Upper lobe of left lung (tissue), 6 donors: ENCODE measurements at regions not wholly inside any gene's neighbourhood (a gene's known extent, or its start where the extent isn't known, plus 50 kb on each side); places are given as distances from the start of the nearest gene placed in this dataset.

Experiments used
- ATAC-seq, 2 donors: fragments of 200-7000 bp; cut with Tn5 transposase; one replicate each; pipeline ENCODE4 v1.9.1; 2022; ENCODE audit warnings: mild to moderate bottlenecking in 2 of 2, moderate library complexity in 2 of 2; ENCODE audit not compliant: low FRiP score in 2 of 2
- DNase-seq, 2 donors: peaks; one replicate each; pipeline ENCODE4 v3.0.0-alpha.2; 2019 to 2020
- H3K27ac ChIP-seq, 4 donors: fragments of 200-600 bp; sonication (generic); one replicate each; pipeline ENCODE4 v1.5.1; 2016 to 2019
- H3K27me3 ChIP-seq, 4 donors: fragments of 200-600 bp; sonication (generic); one replicate each; pipeline ENCODE4 v1.5.1; 2017 to 2019
- H3K36me3 ChIP-seq, 4 donors: fragments of 200-600 bp; sonication (generic); one replicate each; pipeline ENCODE4 v1.5.1; 2016 to 2019
- H3K4me1 ChIP-seq, 4 donors: fragments of 200-600 bp; sonication (generic); one replicate each; pipeline ENCODE4 v1.5.1; 2018 to 2019
- H3K4me3 ChIP-seq, 4 donors: fragments of 200-600 bp; sonication (generic); one replicate each; pipeline ENCODE4 v1.5.1; 2017 to 2019; ENCODE audit warnings: mild to moderate bottlenecking in 2 of 4, moderate library complexity in 1 of 4
- H3K9me3 ChIP-seq, 4 donors: fragments of 200-600 bp; sonication (generic); one replicate each; pipeline ENCODE4 v1.5.1; 2018 to 2019
- CTCF ChIP-seq, 6 experiments: fragments of 450-650 bp in 4 of 6; fragments of 200-600 bp in 2 of 6; sonication (generic) in 2 of 6; IDR thresholded peaks; one replicate each; pipeline ENCODE4 v1.5.1; 2016 to 2019; ENCODE audit warnings: antibody characterized with exemption in 6 of 6
- EP300 ChIP-seq, 4 donors: sonication (generic); formaldehyde crosslinking; IDR thresholded peaks; one replicate each; pipeline ENCODE4 v1.5.1; 2017; ENCODE audit warnings: antibody characterized with exemption in 4 of 4, control low read depth in 2 of 4
- POLR2A ChIP-seq, 4 donors: fragments of 450-650 bp; IDR thresholded peaks; one replicate each; pipeline ENCODE4 v1.5.1; 2016 to 2017; ENCODE audit warnings: antibody characterized with exemption in 4 of 4, mild to moderate bottlenecking in 2 of 4
- POLR2AphosphoS5 ChIP-seq, 2 donors: sonication (generic); formaldehyde crosslinking; IDR thresholded peaks; one replicate each; pipeline ENCODE4 v1.5.1; 2017; ENCODE audit warnings: antibody characterized with exemption in 2 of 2
- WGBS, 2 donors: methylation state at CpG; one replicate each; pipeline ENCODE4 v1.1.5; 2017 to 2018; 5-methylcytosine and 5-hydroxymethylcytosine counted together
- donor health status: DM: no; HTN: no; CAD: no; lungs with moderate emphysema.
- donor health status: DM: no; HTN: yes; CAD: no; lungs with severe emphysema.

DNA sequence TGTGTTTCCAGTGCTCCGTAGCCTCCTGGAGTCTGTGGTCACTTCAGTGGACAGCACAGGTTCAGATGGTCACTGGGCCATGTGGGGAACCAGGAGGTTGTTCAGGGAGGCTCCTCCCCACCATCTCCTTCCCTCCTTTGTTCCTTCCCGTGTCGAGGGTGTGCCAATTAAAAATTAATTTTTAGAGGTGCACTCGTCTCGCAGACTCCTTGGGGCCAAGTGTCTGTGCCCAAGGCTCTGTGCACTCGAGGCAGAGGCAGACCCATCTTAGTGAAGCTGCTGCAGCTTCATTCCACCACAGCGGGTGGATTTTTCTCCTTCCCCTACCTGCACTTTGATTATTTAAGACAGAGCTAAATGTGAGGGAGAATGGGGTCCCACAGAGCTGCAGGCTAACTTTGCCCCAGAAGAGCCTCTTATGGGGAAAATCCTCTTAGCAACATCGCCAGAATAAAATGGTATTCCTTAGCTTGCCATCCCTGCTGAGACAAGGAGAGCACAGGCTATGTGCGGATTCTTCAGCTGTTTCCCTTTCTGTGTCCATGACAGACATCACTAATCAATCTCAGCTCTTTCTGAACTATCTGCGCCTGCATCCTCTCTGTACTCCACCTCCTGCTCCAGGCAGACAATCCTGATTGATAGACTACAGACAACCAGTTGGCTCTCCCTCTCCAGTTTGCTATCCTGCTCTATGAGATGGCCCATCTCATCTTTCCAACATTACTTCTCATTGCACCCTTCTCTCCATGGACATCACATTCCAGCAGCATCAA is 159.5 kb downstream of the VRK1 start:
- TF ChIP-seq POLR2A (IDR thresholded peaks at IDR 0.05) = no peak
- no peak for TF ChIP-seq CTCF (IDR thresholded peaks at IDR 0.05)
- TF ChIP-seq POLR2AphosphoS5 (IDR thresholded peaks at IDR 0.05) = no peak
- TF ChIP-seq EP300 (IDR thresholded peaks at IDR 0.05) = no peak
- H3K27ac ChIP-seq = no peak overlapping the region
- peaks cover 0 to 6% (median under 1%) of the 10 kb centered on the region in 4 donors for H3K9me3 ChIP-seq
- H3K27me3 ChIP-seq = no peaks in the 10 kb centered on the region
- ATAC-seq (no peak), DNase-seq (no peak)
- 78 to 85% methylated on average over 10 of the region's 10 CpGs for WGBS, 2 donors
- no peaks in the 10 kb centered on the region for H3K4me1 ChIP-seq
- H3K4me3 ChIP-seq = no peak overlapping the region
- H3K36me3 ChIP-seq = no peaks in the 10 kb centered on the region

- no peak overlapping the region for H3K4me3 ChIP-seq
- ATAC-seq (no peak), DNase-seq (peak in 1 of 2 donors; percentile 37)
- H3K27me3 ChIP-seq = no peaks in the 10 kb centered on the region
- no peak overlapping the region for H3K27ac ChIP-seq
- H3K36me3 ChIP-seq = no peaks in the 10 kb centered on the region
- peaks cover 0 to 5% (median 0%) of the 10 kb centered on the region in 4 donors for H3K4me1 ChIP-seq
- 87 to 95% methylated on average over 11 of the region's 11 CpGs for WGBS, 2 donors
- H3K9me3 ChIP-seq = peaks cover 0 to 6% (median 3%) of the 10 kb centered on the region in 4 donors
- TF ChIP-seq CTCF (IDR thresholded peaks at IDR 0.05) (no peak), EP300 (IDR thresholded peaks at IDR 0.05) (no peak), POLR2AphosphoS5 (IDR thresholded peaks at IDR 0.05) (no peak), POLR2A (IDR thresholded peaks at IDR 0.05) (no peak)
These were observed 160.9 kb downstream of the VRK1 start for GRCh38 chr14:96958057-96958456.

DNA sequence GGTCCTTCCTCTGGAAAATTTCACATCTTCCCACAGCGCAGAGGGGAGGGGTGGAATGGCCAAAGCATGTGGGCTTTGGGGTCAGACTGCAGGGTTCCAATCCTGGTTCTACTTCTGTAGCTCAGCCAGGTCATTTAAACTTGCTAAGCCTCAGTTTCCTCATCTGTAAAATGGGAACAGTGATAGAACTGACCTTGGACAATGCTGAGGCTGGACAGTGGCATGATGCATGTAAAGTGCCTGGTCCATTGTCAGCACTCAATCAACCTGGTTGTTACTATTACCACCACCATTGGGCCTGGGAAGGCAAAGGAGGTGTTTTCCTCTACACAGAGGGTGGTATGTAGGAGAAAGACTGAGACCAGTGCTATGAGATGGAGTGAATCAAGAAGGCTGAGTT is 162.8 kb downstream of the VRK1 start:
- Histone ChIP-seq H3K4me1 (peaks cover 0 to 5% (median 0%) of the 10 kb centered on the region in 4 donors), H3K27me3 (no peaks in the 10 kb centered on the region), H3K4me3 (no peak overlapping the region), H3K27ac (no peak overlapping the region), H3K36me3 (no peaks in the 10 kb centered on the region), H3K9me3 (peaks cover 0 to 6% (median 3%) of the 10 kb centered on the region in 4 donors)
- WGBS, 2 donors = 0% methylated on average over 1 of the region's 1 CpG
- DNase-seq = no peak
- ATAC-seq = no peak
- no peak for TF ChIP-seq POLR2A (IDR thresholded peaks at IDR 0.05)

DNA sequence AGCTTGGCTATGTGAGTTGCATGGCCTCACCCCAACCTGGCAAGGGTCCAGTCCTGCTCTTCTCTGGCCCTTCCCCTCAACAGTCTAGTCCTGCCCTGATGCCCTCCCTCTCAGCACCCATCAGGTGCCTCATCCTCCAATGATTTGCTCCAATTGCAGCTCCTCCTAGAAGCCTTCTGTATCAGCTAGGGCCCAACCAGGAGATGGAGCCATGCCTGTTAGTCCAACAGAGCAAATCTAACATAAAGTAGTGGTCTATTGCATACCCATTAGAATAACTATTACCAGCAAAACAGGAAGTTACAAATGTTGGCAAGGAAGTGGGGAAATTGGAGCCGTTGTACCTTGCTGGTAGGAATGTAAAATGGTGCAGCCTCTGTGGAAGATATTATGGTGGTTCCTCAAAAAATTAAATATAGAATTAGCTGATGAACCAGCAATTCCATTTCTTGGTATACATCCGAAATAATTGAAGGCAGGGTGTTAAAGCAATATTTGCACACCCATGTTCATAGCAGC is 163.5 kb downstream of the VRK1 start:
- H3K27ac ChIP-seq = no peak overlapping the region
- TF ChIP-seq EP300 (IDR thresholded peaks at IDR 0.05) = no peak
- TF ChIP-seq CTCF (IDR thresholded peaks at IDR 0.05) = no peak
- TF ChIP-seq POLR2A (IDR thresholded peaks at IDR 0.05) = no peak
- no peak for TF ChIP-seq POLR2AphosphoS5 (IDR thresholded peaks at IDR 0.05)
- 51 to 59% methylated on average over 2 of the region's 2 CpGs for WGBS, 2 donors

GRCh38 chr14:96961895-96962294 is 164.7 kb downstream of the VRK1 start:
- no peaks in the 10 kb centered on the region for H3K27me3 ChIP-seq
- DNase-seq (no peak), ATAC-seq (no peak)
- peaks cover 0 to 5% (median 0%) of the 10 kb centered on the region in 4 donors for H3K4me1 ChIP-seq
- peaks cover 0 to 6% (median 3%) of the 10 kb centered on the region in 4 donors for H3K9me3 ChIP-seq
- TF ChIP-seq CTCF (IDR thresholded peaks at IDR 0.05) (no peak), POLR2AphosphoS5 (IDR thresholded peaks at IDR 0.05) (no peak), EP300 (IDR thresholded peaks at IDR 0.05) (no peak), POLR2A (IDR thresholded peaks at IDR 0.05) (no peak)
- no peak overlapping the region for H3K4me3 ChIP-seq
- peak overlapping the region in 3 of 4 donors; percentile 23 to 66 (median 42) for H3K27ac ChIP-seq
- no peaks in the 10 kb centered on the region for H3K36me3 ChIP-seq
- 50% methylated on average over 2 of the region's 2 CpGs for WGBS, 2 donors

More for the DNA sequence above, 163.5 kb downstream of the VRK1 start:
- H3K4me3 ChIP-seq = no peak overlapping the region
- no peaks in the 10 kb centered on the region for H3K27me3 ChIP-seq
- peaks cover 0 to 6% (median 3%) of the 10 kb centered on the region in 4 donors for H3K9me3 ChIP-seq
- H3K36me3 ChIP-seq = no peaks in the 10 kb centered on the region
- ATAC-seq (no peak), DNase-seq (no peak)
- H3K4me1 ChIP-seq = peaks cover 0 to 5% (median 0%) of the 10 kb centered on the region in 4 donors
